ENCODE measurements at regions not wholly inside any gene's neighbourhood (a gene's known extent, or its start where the extent isn't known, plus 50 kb on each side); places are given as distances from the start of the nearest gene placed in this dataset.

DNA sequence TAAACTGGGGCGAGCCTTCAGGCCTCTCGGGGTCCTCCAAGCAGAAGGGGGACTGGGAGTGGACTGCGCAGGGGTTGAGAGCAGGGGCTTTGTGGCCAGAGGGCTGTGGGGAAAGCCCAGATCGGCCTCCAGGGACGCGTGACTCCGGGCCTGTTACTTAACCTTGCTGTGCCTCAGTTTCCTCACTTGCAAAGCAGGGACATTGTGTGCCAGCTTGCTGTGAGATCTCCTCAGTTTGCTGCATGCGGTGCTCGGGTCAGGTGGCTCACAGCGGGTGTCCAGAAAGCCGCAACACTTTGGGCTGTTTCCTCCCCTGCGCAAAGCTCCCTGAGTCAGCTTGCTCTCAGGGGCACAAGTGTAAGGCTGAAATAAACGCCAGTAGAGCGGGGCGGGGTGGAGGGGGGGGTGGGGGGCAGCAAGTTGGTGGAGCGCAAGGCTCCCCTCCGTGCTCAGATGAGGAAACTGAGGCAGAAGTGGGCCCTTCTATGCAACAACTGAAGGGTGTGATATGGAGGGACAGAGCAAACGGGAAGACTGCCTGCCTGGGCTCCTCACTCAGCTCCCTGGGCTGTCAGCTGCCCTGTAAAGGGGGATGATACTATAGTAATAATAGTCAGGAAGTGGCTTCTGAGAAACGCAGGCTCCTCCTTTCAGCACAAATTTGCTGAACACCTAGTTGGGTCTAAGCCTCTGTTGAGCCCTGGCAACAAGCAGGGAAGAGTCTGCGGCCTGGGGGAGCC lies 101.0 kb downstream of the HMX1 start:
- no peaks in the 10 kb centered on the region for H3K9me3 ChIP-seq
- H3K27me3 ChIP-seq = peaks cover 0 to 7% (median 0%) of the 10 kb centered on the region in 3 donors
- no peak overlapping the region for H3K4me3 ChIP-seq
- peak in 1 of 2 donors; percentile 4 for DNase-seq
- TF ChIP-seq, protein P1, sequence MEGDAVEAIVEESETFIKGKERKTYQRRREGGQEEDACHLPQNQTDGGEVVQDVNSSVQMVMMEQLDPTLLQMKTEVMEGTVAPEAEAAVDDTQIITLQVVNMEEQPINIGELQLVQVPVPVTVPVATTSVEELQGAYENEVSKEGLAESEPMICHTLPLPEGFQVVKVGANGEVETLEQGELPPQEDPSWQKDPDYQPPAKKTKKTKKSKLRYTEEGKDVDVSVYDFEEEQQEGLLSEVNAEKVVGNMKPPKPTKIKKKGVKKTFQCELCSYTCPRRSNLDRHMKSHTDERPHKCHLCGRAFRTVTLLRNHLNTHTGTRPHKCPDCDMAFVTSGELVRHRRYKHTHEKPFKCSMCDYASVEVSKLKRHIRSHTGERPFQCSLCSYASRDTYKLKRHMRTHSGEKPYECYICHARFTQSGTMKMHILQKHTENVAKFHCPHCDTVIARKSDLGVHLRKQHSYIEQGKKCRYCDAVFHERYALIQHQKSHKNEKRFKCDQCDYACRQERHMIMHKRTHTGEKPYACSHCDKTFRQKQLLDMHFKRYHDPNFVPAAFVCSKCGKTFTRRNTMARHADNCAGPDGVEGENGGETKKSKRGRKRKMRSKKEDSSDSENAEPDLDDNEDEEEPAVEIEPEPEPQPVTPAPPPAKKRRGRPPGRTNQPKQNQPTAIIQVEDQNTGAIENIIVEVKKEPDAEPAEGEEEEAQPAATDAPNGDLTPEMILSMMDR (IDR thresholded peaks at IDR 0.05 in 4 of 5, conservative IDR thresholded peaks at IDR 0.05 in 1 of 5) = no peak
- no peak for TF ChIP-seq POLR2A (IDR thresholded peaks at IDR 0.05)
- intact Hi-C loops (cut with DNase I; ENCODE audit: low total_unique reads) (no loop called here), in situ Hi-C loops (cut with MboI; ENCODE audit: low sequenced_read_pairs in 4 of 4) (no loop called here)
- no peaks in the 10 kb centered on the region for H3K4me1 ChIP-seq
- H3K36me3 ChIP-seq = no peaks in the 10 kb centered on the region
- no peak for ATAC-seq
- H3K27ac ChIP-seq = no peak overlapping the region

DNA sequence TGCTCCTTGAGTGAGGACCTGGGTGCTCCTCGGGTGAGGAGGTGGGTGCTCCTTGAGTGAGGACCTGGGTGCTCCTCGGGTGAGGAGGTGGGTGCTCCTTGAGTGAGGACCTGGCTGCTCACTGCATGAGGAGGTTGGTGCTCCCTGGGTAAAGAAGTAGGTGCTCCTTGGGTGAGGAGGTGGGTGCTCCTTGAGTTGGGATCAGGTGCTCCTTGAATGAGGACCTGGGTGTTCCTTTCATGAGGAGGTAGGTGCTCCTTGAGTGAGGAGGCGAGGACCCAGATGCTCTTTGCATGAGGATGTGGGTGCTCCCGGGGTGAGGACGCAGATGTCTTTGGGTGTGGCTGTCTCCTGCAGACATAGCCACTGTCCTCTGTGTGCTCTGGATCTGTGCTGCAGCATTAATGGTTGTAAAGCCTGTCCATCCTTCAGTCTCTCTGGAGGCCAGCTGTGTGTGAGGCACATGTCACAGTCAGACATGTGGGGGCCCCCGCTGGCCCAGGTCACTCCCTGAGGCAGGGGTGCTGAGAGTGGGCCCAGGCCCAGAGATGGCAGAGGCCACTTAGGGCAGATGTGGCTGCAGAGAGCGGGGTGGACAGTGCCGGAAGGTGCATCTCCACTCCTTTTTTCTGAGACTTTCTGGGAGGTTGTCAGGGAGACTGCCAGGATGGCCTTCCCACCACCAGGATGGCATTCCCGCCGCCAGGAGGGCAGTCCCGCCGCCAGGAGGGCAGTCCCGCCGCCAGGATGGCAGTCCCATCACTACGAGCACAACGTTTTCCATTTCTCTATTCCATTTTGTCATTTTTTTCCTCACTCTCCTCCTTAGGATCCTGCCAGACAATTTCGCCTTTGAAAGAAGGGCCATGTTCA lies 101.8 kb downstream of the HMX1 start:
- Histone ChIP-seq H3K27me3 (peaks cover 0 to 9% (median 0%) of the 10 kb centered on the region in 3 donors), H3K36me3 (no peaks in the 10 kb centered on the region), H3K27ac (no peak overlapping the region), H3K9me3 (no peaks in the 10 kb centered on the region), H3K4me1 (no peaks in the 10 kb centered on the region), H3K4me3 (no peak overlapping the region)
- no peak for TF ChIP-seq POLR2A (IDR thresholded peaks at IDR 0.05)
- TF ChIP-seq, protein P1 (IDR thresholded peaks at IDR 0.05 in 4 of 5, conservative IDR thresholded peaks at IDR 0.05 in 1 of 5) = no peak
- DNase-seq = no peak
- intact Hi-C loops (cut with DNase I; ENCODE audit: low total_unique reads) (no loop called here), in situ Hi-C loops (cut with MboI; ENCODE audit: low sequenced_read_pairs in 4 of 4) (no loop called here)
- ATAC-seq = no peak

DNA sequence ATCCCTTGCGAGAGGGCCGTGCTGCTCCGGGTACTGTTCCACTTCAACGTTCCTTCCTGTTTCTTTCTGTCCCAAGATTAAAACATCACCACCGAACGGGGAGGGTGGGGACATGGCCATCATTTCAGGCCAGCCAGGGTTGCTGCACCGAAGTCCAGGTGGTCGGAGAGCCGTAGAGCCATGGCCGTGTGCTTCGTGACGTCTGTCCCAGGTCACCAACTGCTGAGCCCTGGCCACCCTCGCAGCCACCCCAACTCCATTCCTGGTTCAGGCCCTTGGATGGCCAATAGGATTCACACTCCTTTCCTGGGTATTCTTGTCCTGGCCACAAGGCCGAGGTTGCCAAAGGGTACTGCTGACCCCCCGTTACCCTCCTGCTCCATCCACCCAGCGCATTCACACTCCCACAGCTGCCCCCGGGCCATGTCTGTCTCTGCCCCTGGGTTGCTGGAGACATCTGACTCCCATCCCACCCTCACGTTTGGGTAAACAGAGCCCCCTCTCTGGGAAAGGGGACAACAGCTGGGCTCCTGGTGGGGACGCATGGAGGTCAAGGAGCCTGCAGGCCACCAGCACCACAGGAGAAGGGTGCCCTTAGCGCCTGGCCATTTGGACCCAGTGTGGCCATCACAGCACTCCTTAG lies 103.2 kb downstream of the HMX1 start:
- no peak for ATAC-seq
- Histone ChIP-seq H3K27me3 (peaks cover 0 to 9% (median 0%) of the 10 kb centered on the region in 3 donors), H3K4me1 (no peaks in the 10 kb centered on the region), H3K36me3 (no peaks in the 10 kb centered on the region), H3K27ac (no peak overlapping the region), H3K4me3 (no peak overlapping the region), H3K9me3 (no peaks in the 10 kb centered on the region)
- TF ChIP-seq POLR2A (IDR thresholded peaks at IDR 0.05) = no peak
- TF ChIP-seq, protein P1 (IDR thresholded peaks at IDR 0.05 in 4 of 5, conservative IDR thresholded peaks at IDR 0.05 in 1 of 5) = no peak
- DNase-seq = no peak
- intact Hi-C loops (cut with DNase I; ENCODE audit: low total_unique reads) = no loop called here
- in situ Hi-C loops (cut with MboI; ENCODE audit: low sequenced_read_pairs in 4 of 4) = no loop called here

DNA sequence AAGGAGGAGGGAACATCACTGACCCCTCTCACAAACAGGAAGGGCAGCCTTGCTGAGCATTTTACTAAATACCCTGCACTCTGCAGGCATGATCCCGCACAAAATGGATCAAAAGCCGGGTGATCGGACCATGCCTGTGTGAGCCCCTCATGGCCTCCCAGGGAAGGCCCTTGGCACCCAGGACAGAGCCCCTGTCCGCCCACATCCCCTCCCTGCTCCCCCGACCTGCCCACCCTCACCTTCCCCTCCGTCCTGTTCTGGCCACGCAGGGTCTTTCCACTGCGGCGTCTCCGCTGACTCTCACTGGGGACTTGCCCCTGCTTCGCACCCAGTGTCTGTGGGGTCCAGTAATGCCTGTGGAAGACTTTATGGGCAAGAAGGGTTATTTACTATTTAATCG lies 105.0 kb downstream of the HMX1 start:
- DNase-seq (no peak), ATAC-seq (no peak)
- in situ Hi-C loops (cut with MboI; ENCODE audit: low sequenced_read_pairs in 4 of 4) = no loop called here
- intact Hi-C loops (cut with DNase I; ENCODE audit: low total_unique reads) = no loop called here
- no peaks in the 10 kb centered on the region for H3K4me1 ChIP-seq
- TF ChIP-seq, protein P1 (IDR thresholded peaks at IDR 0.05 in 4 of 5, conservative IDR thresholded peaks at IDR 0.05 in 1 of 5) = no peak
- no peak for TF ChIP-seq POLR2A (IDR thresholded peaks at IDR 0.05)
- H3K27ac ChIP-seq = no peak overlapping the region
- peaks cover 0 to 9% (median 0%) of the 10 kb centered on the region in 3 donors for H3K27me3 ChIP-seq
- H3K4me3 ChIP-seq = no peak overlapping the region
- H3K36me3 ChIP-seq = no peaks in the 10 kb centered on the region
- H3K9me3 ChIP-seq = no peaks in the 10 kb centered on the region

Measured in gastrocnemius medialis (tissue), 4 donors.